Fibroblast of lung (primary cell): ENCODE measurements at regions not wholly inside any gene's neighbourhood (a gene's known extent, or its start where the extent isn't known, plus 50 kb on each side); places are given as distances from the start of the nearest gene placed in this dataset.

ENCODE experiments used
- DNase-seq, 2 donors: peaks; one replicate each; pipeline versions ENCODE4 v3.0.0 to v3.0.0-alpha.2; 2010; ENCODE audit warnings: low read depth in 2 of 2
- H2AFZ ChIP-seq: 2 replicates; pipeline ENCODE4 v1.5.1; 2012; ENCODE audit warnings: low read length, control low read depth, inconsistent platforms
- H3K27ac ChIP-seq: 2 replicates; pipeline ENCODE4 v1.5.1; 2011; ENCODE audit warnings: low read length, control low read depth; ENCODE audit not compliant: insufficient read depth
- H3K27me3 ChIP-seq: 2 replicates; pipeline ENCODE4 v1.5.1; 2011; ENCODE audit warnings: mild to moderate bottlenecking, low read length; ENCODE audit not compliant: control insufficient read depth, insufficient read depth
- H3K36me3 ChIP-seq: 2 replicates; pipeline ENCODE4 v1.5.1; 2011; ENCODE audit warnings: low read length; ENCODE audit not compliant: control insufficient read depth, insufficient read depth
- H3K4me1 ChIP-seq: 2 replicates; pipeline ENCODE4 v1.5.1; 2011; ENCODE audit warnings: low read length; ENCODE audit not compliant: control insufficient read depth, insufficient read depth; ENCODE audit errors: extremely low read depth
- H3K4me2 ChIP-seq: 2 replicates; pipeline ENCODE4 v1.5.1; 2011; ENCODE audit warnings: low read length, control low read depth; ENCODE audit not compliant: insufficient read depth; ENCODE audit errors: extremely low read depth
- H3K4me3 ChIP-seq, 4 experiments: fragments of 200-600 bp in 1 of 4; sonication (generic) in 1 of 4; replicated peaks in 1 of 4; 2 replicates each; pipeline ENCODE4 v1.5.1; 2011 to 2016; ENCODE audit warnings: low read length in 4 of 4, low read depth in 3 of 4, mild to moderate bottlenecking in 3 of 4, control low read depth in 2 of 4, inconsistent platforms in 1 of 4, mixed read lengths in 1 of 4; ENCODE audit not compliant: insufficient read depth in 1 of 4; ENCODE audit errors: control extremely low read depth in 1 of 4
- H3K79me2 ChIP-seq: 2 replicates; pipeline ENCODE4 v1.5.1; 2012; ENCODE audit warnings: mild to moderate bottlenecking, low read length, inconsistent platforms; ENCODE audit not compliant: control insufficient read depth, insufficient read depth
- H3K9ac ChIP-seq: 2 replicates; pipeline ENCODE4 v1.5.1; 2011; ENCODE audit warnings: mild to moderate bottlenecking, low read length, control low read depth; ENCODE audit not compliant: insufficient read depth
- H3K9me3 ChIP-seq: 2 replicates; pipeline ENCODE4 v1.5.1; 2012; ENCODE audit warnings: low read depth, low read length; ENCODE audit not compliant: control insufficient read depth, insufficient read depth
- H4K20me1 ChIP-seq: 2 replicates; pipeline ENCODE4 v1.5.1; 2011; ENCODE audit warnings: low read length; ENCODE audit not compliant: control insufficient read depth, insufficient read depth; ENCODE audit errors: extremely low read depth
- CTCF ChIP-seq, 2 donors: IDR thresholded peaks in 1 of 2; conservative IDR thresholded peaks in 1 of 2; 1 replicate in 1 of 2; 2 replicates in 1 of 2; pipeline ENCODE4 v1.5.1; 2011 to 2012; ENCODE audit warnings: low read length in 2 of 2, control low read depth in 1 of 2, inconsistent platforms in 1 of 2, low read depth in 1 of 2, mild to moderate bottlenecking in 1 of 2
- EZH2 ChIP-seq: IDR thresholded peaks from 2 replicates; pipeline ENCODE4 v1.5.1; 2012; ENCODE audit warnings: low read length, control low read depth, mild to moderate bottlenecking; ENCODE audit errors: missing control alignments

GRCh38 chr7:153835712-153836265 lies 216.4 kb upstream of the DPP6 start:
- Histone ChIP-seq H3K4me2 (no peak overlapping the region), H3K4me1 (no peaks in the 10 kb centered on the region), H3K4me3 (no peak overlapping the region), H3K36me3 (no peaks in the 10 kb centered on the region), H2AFZ (no peak overlapping the region), H3K27ac (no peak overlapping the region), H4K20me1 (no peaks in the 10 kb centered on the region), H3K79me2 (no peaks in the 10 kb centered on the region), H3K9ac (no peak overlapping the region), H3K9me3 (no peaks in the 10 kb centered on the region), H3K27me3 (no peaks in the 10 kb centered on the region)
- TF ChIP-seq EZH2 (no peak), CTCF (conservative IDR thresholded peaks at IDR 0.05 in 1 of 2, IDR thresholded peaks at IDR 0.05 in 1 of 2; ENCODE audit: low read depth in 1 of 2, low read length in 2 of 2) (no peak)
- DNase-seq, result no peak

GRCh38 chr7:153838591-153838990 lies 213.6 kb upstream of the DPP6 start:
- Histone ChIP-seq H3K4me1 (no peaks in the 10 kb centered on the region), H2AFZ (no peak overlapping the region), H3K9me3 (no peaks in the 10 kb centered on the region), H3K27me3 (no peaks in the 10 kb centered on the region), H3K27ac (no peak overlapping the region), H3K36me3 (no peaks in the 10 kb centered on the region), H4K20me1 (no peaks in the 10 kb centered on the region), H3K9ac (no peak overlapping the region), H3K4me2 (no peak overlapping the region), H3K79me2 (no peaks in the 10 kb centered on the region), H3K4me3 (no peak overlapping the region)
- no peak for DNase-seq
- no peak for TF ChIP-seq EZH2
- no peak for TF ChIP-seq CTCF (conservative IDR thresholded peaks at IDR 0.05 in 1 of 2, IDR thresholded peaks at IDR 0.05 in 1 of 2; ENCODE audit: low read depth in 1 of 2, low read length in 2 of 2)

GRCh38 chr7:153840861-153841260 lies 211.3 kb upstream of the DPP6 start:
- no peak overlapping the region for H3K9ac ChIP-seq
- H3K4me2 ChIP-seq, result no peak overlapping the region
- H3K27me3 ChIP-seq, result no peaks in the 10 kb centered on the region
- no peak overlapping the region for H3K27ac ChIP-seq
- H2AFZ ChIP-seq, result no peak overlapping the region
- H3K4me1 ChIP-seq, result no peaks in the 10 kb centered on the region
- H3K79me2 ChIP-seq, result no peaks in the 10 kb centered on the region
- H3K9me3 ChIP-seq, result no peaks in the 10 kb centered on the region
- TF ChIP-seq CTCF (conservative IDR thresholded peaks at IDR 0.05 in 1 of 2, IDR thresholded peaks at IDR 0.05 in 1 of 2; ENCODE audit: low read depth in 1 of 2, low read length in 2 of 2), result no peak
- TF ChIP-seq EZH2, result no peak
- DNase-seq, result no peak
- no peak overlapping the region for H3K4me3 ChIP-seq
- H3K36me3 ChIP-seq, result no peaks in the 10 kb centered on the region
- no peaks in the 10 kb centered on the region for H4K20me1 ChIP-seq
